OCI-M1 (cell line): ENCODE measurements at regions not wholly inside any gene's neighbourhood (a gene's known extent, or its start where the extent isn't known, plus 50 kb on each side); places are given as distances from the start of the nearest gene placed in this dataset.
"Not testable (repeated sequence)": the region's sequence is repeated elsewhere in the genome, so short reads cannot be mapped to it uniquely, and the experiment has no call there.

ENCODE experiments used
- DNase-seq: peaks from one replicate; lab custom pipeline; 2025; lab: John Stamatoyannopoulos, UW

- DNase-seq = no peak
Observed at GRCh38 chr3:28149960-28150359, 91.5 kb upstream of the CMC1 start.

DNA sequence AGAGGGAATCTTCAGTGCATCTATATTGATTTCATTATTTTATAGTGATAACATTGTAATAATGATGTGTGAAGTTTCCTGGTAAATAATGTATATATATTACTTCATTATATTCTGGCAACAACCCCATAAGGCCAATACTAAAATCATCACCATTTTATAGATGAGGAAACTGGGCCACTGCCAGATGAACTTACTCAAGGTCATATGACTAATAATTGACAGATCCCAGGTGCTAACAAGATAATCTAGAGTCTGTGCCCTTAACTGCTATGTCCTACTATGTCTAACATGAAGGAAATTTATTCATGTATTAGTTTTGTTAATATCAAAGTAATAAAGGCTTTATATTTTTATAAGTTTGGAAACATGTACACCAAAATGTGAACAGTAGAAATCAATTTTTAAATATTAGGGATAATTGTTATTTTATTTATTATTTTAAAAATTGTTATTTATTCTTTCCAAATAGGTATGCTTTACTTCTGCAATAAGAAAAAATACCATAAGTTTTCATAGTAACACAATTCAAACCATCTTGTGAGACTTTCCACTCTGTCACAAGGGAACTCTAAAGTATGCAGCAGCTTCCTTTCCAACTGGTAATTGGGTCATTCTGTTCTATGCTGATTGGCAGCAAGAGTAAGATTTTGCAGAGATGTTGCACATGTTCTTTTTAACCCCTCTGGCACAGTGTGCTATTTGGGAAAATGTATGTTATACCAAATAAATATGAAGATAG lies 90.8 kb upstream of the CMC1 start:
- no peak for DNase-seq

DNA sequence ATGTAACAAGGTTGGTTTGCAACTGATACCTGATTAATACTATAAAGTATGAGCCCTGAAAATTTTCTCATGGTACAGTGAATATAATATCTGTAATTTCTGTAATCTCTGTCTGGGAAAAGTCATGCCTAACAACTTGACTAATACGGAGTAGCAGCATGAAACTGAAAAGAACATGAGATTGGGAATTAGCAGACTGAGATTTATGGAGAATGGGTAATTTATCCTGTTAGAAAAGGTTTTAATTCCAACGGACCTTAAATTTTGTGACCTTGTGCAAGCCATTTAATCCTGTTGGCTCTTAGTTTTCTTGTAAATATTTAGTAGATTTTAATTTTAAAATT lies 90.2 kb upstream of the CMC1 start:
- DNase-seq = no peak

GRCh38 chr3:28151608-28152228 lies 89.7 kb upstream of the CMC1 start:
- DNase-seq = peak; percentile 75

DNA sequence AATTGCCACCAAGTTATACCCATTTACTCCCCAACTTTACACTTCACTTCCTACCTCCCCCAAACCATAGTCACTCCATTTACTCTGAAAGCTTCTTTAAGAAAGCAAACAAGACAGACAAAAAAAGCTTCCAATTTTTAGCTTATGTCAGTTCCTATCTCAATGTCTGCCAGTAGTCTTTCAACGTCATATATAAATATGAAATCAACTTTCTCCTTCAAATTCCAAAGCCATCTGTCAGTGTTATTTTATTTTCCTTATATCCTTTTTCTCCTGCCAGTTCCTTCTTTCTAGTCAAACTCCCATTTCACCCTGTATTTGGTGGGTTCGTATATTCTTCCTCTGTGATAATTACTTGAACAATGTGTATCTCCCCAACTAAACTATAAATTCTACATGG lies 85.8 kb upstream of the CMC1 start:
- DNase-seq = no peak

- not testable (repeated sequence) for DNase-seq
Observed at GRCh38 chr3:28156599-28156998, 84.8 kb upstream of the CMC1 start.

DNA sequence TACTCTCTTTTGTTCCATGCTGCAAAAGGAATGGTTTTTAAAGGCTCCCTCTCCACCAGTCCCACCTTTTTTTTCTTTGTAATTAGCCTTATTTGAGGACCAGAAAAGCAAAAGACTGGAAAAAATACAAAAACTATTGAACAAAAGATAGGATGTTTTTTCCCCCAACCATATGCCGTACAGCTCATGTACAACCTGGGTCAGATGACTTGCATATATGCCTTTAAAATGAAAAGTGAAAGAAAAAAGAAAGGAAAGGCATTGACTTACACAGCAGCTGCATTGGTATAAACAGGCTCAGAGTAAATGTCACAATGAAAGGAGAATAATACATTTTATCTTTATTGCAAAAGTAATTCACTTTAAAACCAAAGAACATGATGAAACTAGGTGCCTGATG lies 69.5 kb upstream of the CMC1 start:
- peak; percentile 86 for DNase-seq

GRCh38 chr3:28172748-28173147 lies 68.7 kb upstream of the CMC1 start:
- DNase-seq = peak; percentile 38

GRCh38 chr3:28173836-28174235 lies 67.6 kb upstream of the CMC1 start:
- DNase-seq = no peak

DNA sequence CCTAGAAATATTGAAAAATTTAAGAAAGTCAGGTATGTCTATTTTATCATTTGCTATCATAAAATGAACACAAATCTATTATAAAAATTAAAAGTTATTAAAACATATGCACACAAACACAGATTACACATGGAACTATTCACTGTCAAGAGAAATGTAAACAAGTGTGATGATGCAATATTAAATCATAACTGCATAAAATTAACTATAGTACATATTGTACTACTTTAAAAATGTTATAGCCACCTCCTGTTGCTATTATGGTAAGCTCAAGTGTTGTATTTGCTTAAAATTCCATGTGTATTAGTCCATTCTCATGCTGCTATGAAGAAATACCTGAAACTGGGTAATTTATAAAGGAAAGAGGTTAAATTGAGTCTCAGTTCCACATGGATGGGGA lies 54.7 kb upstream of the CMC1 start:
- no peak for DNase-seq

- no peak for DNase-seq
Observed at GRCh38 chr3:28188686-28189085, 52.7 kb upstream of the CMC1 start.

- DNase-seq = no peak
Observed at GRCh38 chr3:28191363-28191762, 50.1 kb upstream of the CMC1 start.
